HUES6 (cell line): ENCODE measurements at regions not wholly inside any gene's neighbourhood (a gene's known extent, or its start where the extent isn't known, plus 50 kb on each side); places are given as distances from the start of the nearest gene placed in this dataset.

ENCODE experiments used
- H3K27ac ChIP-seq: 2 replicates; pipeline ENCODE4 v1.7.0; 2013; ENCODE audit warnings: low read depth, mild to moderate bottlenecking, low read length, inconsistent platforms
- H3K27me3 ChIP-seq: 2 replicates; pipeline ENCODE4 v1.6.1; 2013; ENCODE audit warnings: low read length; ENCODE audit not compliant: control insufficient read depth, insufficient read depth
- H3K36me3 ChIP-seq: 2 replicates; pipeline ENCODE4 v1.6.1; 2013; ENCODE audit warnings: low read length; ENCODE audit not compliant: control insufficient read depth, insufficient read depth
- H3K4me1 ChIP-seq: 2 replicates; pipeline ENCODE4 v1.6.1; 2013; ENCODE audit warnings: low read length; ENCODE audit not compliant: control insufficient read depth, insufficient read depth
- H3K4me3 ChIP-seq: 2 replicates; pipeline ENCODE4 v1.5.1; 2013; ENCODE audit warnings: low read depth, low read length
- H3K9ac ChIP-seq: one replicate; pipeline ENCODE4 v1.6.1; 2013; ENCODE audit warnings: mild to moderate bottlenecking, low read length
- H3K9me3 ChIP-seq: 2 replicates; pipeline ENCODE4 v1.6.1; 2013; ENCODE audit warnings: low read depth, low read length; ENCODE audit not compliant: control insufficient read depth, insufficient read depth

DNA sequence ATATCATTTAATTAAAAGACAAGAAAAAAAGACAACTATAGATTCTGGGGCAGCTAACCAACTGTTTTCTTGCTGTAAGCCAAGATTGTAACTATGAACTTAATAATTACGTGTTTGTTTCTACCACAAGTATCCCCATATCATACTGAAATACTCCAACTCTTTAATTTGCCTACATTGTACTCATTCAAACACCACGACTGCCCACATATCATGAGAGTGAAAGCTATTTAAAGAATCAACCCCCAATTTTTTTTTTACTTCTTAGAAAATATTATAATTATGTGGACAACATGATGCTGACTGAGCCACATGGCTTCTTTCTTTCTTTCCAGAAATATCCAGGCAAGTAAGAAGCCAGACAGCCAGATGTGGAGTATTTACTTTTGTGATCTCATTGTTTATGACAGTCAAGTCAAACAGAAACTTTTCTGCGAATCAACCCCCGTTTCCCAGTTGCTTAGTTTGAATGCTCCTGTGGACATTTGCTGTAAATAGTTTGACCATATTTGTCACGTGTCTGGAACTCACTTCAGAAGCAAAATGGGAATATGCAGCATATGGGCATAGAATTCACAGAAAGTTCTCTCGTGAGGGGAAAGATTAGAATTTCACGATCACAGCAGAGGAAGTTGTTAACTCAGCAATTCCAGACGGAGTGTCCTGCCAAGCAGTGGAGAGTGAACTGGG, 126.8 kb upstream of the PSMD7 start:
- no peaks in the 10 kb centered on the region for H3K9me3 ChIP-seq
- H3K4me1 ChIP-seq = no peaks in the 10 kb centered on the region
- no peaks in the 10 kb centered on the region for H3K36me3 ChIP-seq
- H3K27me3 ChIP-seq = no peaks in the 10 kb centered on the region
- H3K9ac ChIP-seq = no peak overlapping the region
- no peak overlapping the region for H3K4me3 ChIP-seq
- no peak overlapping the region for H3K27ac ChIP-seq

DNA sequence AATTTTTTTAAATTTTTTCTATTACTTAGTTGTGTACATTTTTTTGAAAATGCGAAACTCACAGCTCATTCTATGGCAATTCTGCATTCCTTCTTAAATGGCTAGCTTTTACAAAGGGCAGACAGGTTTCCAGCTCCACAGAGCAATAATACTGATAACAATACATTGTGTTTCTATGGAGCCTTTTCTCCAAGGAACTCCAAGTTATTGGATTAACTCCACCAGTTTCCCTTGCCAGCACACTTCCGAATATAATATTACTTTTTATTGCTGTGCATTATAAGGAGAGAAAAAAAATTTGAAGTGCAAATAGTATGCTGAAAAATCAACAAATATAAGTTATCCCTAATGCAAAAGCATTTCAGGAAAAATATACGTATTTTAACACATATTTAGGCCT, 127.5 kb upstream of the PSMD7 start:
- Histone ChIP-seq H3K9ac (no peak overlapping the region), H3K27me3 (no peaks in the 10 kb centered on the region), H3K4me1 (no peaks in the 10 kb centered on the region), H3K36me3 (no peaks in the 10 kb centered on the region), H3K27ac (no peak overlapping the region), H3K9me3 (no peaks in the 10 kb centered on the region), H3K4me3 (no peak overlapping the region)

- H3K27ac ChIP-seq = no peak overlapping the region
- H3K4me1 ChIP-seq = no peaks in the 10 kb centered on the region
- no peaks in the 10 kb centered on the region for H3K36me3 ChIP-seq
- no peaks in the 10 kb centered on the region for H3K9me3 ChIP-seq
- no peaks in the 10 kb centered on the region for H3K27me3 ChIP-seq
- H3K4me3 ChIP-seq = no peak overlapping the region
- no peak overlapping the region for H3K9ac ChIP-seq
Observed at GRCh38 chr16:74168445-74168844, 128.2 kb upstream of the PSMD7 start.

GRCh38 chr16:74166456-74166855, 130.2 kb upstream of the PSMD7 start:
- no peak overlapping the region for H3K27ac ChIP-seq
- H3K9me3 ChIP-seq = no peaks in the 10 kb centered on the region
- no peaks in the 10 kb centered on the region for H3K36me3 ChIP-seq
- no peak overlapping the region for H3K9ac ChIP-seq
- no peaks in the 10 kb centered on the region for H3K4me1 ChIP-seq
- H3K4me3 ChIP-seq = no peak overlapping the region
- H3K27me3 ChIP-seq = no peaks in the 10 kb centered on the region

- H3K36me3 ChIP-seq = no peaks in the 10 kb centered on the region
- no peak overlapping the region for H3K4me3 ChIP-seq
- no peaks in the 10 kb centered on the region for H3K27me3 ChIP-seq
- H3K27ac ChIP-seq = no peak overlapping the region
- peaks cover under 1% of the 10 kb centered on the region; the same call in 1 of the 2 replicates for H3K9me3 ChIP-seq
- H3K9ac ChIP-seq = no peak overlapping the region
- H3K4me1 ChIP-seq = no peaks in the 10 kb centered on the region
Observed at GRCh38 chr16:74165566-74166080, 131.0 kb upstream of the PSMD7 start.

DNA sequence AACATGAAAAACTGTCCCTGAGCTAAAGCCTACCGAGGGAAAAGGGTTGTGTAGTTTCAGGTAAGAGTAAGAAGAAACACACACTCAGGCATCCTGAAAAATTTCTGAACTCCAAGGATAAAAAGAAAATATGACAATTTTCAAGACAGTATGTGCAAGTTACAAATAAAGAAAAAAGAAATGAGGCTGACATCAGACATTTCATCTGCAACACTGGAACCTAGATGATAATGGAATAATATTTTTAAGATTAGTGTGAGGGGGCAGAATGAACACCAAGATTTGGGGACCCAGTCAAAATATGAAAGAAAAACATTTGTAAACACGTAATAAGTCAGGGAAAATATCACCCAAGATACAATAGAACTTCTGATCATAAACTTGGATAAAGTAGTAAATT, 135.9 kb upstream of the PSMD7 start:
- H3K9ac ChIP-seq = no peak overlapping the region
- no peak overlapping the region for H3K4me3 ChIP-seq
- no peaks in the 10 kb centered on the region for H3K4me1 ChIP-seq
- H3K27ac ChIP-seq = no peak overlapping the region
- H3K27me3 ChIP-seq = no peaks in the 10 kb centered on the region
- no peaks in the 10 kb centered on the region for H3K36me3 ChIP-seq
- peaks cover 3% of the 10 kb centered on the region; the same call in 1 of the 2 replicates for H3K9me3 ChIP-seq

DNA sequence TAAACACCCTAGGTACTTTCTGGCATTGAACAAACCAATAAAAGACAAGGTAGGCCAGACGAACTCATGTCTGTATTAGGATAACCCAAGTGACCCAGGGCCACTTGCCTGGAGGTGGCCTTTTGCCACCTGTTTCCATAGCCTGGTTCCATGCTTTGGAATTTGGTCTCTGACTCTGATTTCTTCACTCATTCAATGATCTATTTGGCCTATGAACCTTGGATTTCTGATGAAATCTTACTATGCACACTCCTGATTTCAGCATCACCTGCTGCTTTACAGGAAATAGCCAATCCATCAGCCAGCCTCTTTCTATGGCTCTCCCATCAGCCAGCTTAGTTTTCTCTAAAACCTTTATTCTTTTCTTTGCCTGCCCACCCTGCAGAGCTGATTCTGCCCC, 142.8 kb upstream of the PSMD7 start:
- H3K9me3 ChIP-seq = 0 out of 2 replicates have a peak, but pooled peaks cover 6% of the 10 kb centered on the region
- H3K27me3 ChIP-seq = no peaks in the 10 kb centered on the region
- H3K4me3 ChIP-seq = no peak overlapping the region
- no peaks in the 10 kb centered on the region for H3K36me3 ChIP-seq
- no peaks in the 10 kb centered on the region for H3K4me1 ChIP-seq
- H3K27ac ChIP-seq = no peak overlapping the region
- H3K9ac ChIP-seq = no peak overlapping the region

DNA sequence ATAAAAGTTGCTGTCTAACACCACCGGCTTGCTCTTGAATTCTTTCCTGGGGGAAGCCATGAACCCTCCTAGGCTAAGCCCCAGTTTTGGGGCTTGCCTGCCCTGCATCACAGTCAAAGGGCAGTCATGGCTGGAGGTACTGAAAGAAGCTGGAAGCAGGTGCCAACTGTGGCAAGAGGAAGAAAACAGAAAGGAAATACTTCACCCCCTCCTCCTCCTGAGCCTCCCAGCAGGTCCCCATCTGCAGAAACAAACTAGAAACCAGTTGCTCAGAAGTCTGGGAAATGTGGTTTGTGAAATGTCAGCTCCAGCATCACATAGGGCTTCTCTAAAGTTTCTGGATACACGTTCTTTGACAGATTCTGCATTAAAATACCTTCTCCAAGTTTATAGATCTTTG, 150.0 kb upstream of the PSMD7 start:
- Histone ChIP-seq H3K9ac (no peak overlapping the region), H3K27me3 (no peaks in the 10 kb centered on the region), H3K9me3 (peaks cover 4% of the 10 kb centered on the region; the same call in 1 of the 2 replicates), H3K4me3 (no peak overlapping the region), H3K27ac (no peak overlapping the region), H3K36me3 (no peaks in the 10 kb centered on the region), H3K4me1 (no peaks in the 10 kb centered on the region)

- H3K9ac ChIP-seq = no peak overlapping the region
- no peaks in the 10 kb centered on the region for H3K36me3 ChIP-seq
- no peaks in the 10 kb centered on the region for H3K4me1 ChIP-seq
- no peaks in the 10 kb centered on the region for H3K27me3 ChIP-seq
- H3K9me3 ChIP-seq = peaks cover 13% of the 10 kb centered on the region
- H3K4me3 ChIP-seq = no peak overlapping the region
- no peak overlapping the region for H3K27ac ChIP-seq
Observed at GRCh38 chr16:74143171-74143570, 153.4 kb upstream of the PSMD7 start.

DNA sequence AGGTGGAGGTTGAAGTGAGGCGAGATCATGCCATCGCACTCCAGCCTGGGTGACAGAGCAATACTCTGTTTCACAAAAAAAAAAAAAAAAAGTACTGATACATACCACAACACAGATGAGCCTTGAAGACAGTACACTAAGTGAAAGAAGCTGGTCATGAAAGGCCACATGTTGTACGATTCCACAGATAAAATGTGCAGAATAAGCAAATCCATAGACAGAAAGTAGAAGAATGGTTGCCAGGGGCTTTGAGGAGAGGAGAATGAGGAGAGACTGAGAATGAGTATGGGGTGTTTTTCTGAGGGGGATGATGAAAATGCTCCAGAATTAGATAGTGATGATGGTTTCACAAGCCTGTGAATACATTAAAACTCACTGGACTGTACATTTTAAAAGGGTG, 155.6 kb upstream of the PSMD7 start:
- H3K4me1 ChIP-seq = no peaks in the 10 kb centered on the region
- no peak overlapping the region for H3K27ac ChIP-seq
- no peak overlapping the region for H3K4me3 ChIP-seq

DNA sequence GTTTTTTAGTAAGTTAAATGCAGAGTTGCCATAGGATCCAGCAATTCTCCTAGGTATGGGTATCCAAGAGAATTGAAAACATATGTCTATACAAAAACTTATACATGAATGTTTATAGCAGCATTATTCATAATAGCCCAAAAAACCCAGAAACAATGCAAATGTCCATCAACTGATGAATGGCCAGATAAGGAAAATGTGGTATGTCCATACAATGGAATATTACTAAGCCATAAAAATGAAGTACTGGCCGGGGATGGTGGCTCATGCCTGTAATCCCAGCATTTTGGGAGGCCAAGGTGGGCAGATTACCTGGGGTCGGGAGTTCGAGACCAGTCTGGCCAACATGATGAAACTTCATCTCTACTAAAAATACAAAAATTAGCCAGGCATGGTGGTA, 156.1 kb upstream of the PSMD7 start:
- Histone ChIP-seq H3K9ac (no peak overlapping the region), H3K36me3 (no peaks in the 10 kb centered on the region), H3K9me3 (peaks cover 13% of the 10 kb centered on the region), H3K4me3 (no peak overlapping the region), H3K27me3 (no peaks in the 10 kb centered on the region), H3K27ac (no peak overlapping the region), H3K4me1 (no peaks in the 10 kb centered on the region)

More for the DNA sequence above, 155.6 kb upstream of the PSMD7 start:
- peaks cover 13% of the 10 kb centered on the region for H3K9me3 ChIP-seq
- H3K27me3 ChIP-seq = no peaks in the 10 kb centered on the region
- no peak overlapping the region for H3K9ac ChIP-seq
- H3K36me3 ChIP-seq = no peaks in the 10 kb centered on the region
